ENCODE measurements at regions not wholly inside any gene's neighbourhood (a gene's known extent, or its start where the extent isn't known, plus 50 kb on each side); places are given as distances from the start of the nearest gene placed in this dataset.

GRCh38 chr4:137748616-137749015 lies 216.3 kb upstream of the PCDH18 start (continued):
- no peak for TF ChIP-seq ZNF518A (tag by site-specific recombination; conservative IDR thresholded peaks at IDR 0.05; ENCODE audit: low read depth)
- no peak for TF ChIP-seq ZNF169 (tag by site-specific recombination; IDR thresholded peaks at IDR 0.05)
- no peak for TF ChIP-seq ZNF768 (tag by site-specific recombination; IDR thresholded peaks at IDR 0.05)
- TF ChIP-seq ZNF529 (tag by site-specific recombination; IDR thresholded peaks at IDR 0.05; ENCODE audit: insufficient replicate concordance), result no peak
- no peak for TF ChIP-seq GLIS2 (tag by site-specific recombination; IDR thresholded peaks at IDR 0.05)
- no peak for TF ChIP-seq ZNF561 (tag by site-specific recombination; IDR thresholded peaks at IDR 0.05; ENCODE audit: borderline replicate concordance)
- TF ChIP-seq ZSCAN18 (tag by site-specific recombination; IDR thresholded peaks at IDR 0.05), result no peak
- TF ChIP-seq MYNN (tag by site-specific recombination; IDR thresholded peaks at IDR 0.05; ENCODE audit: borderline replicate concordance), result no peak

- CTCF ChIA-PET, result no interaction called here
- H3K36me3 ChIP-seq (ENCODE audit: control insufficient read depth in 2 of 2, insufficient read depth in 1 of 2, low read length in 2 of 2), result no peaks in the 10 kb centered on the region
- POLR2A ChIA-PET, result no interaction called here
- TF ChIP-seq ZNF398 (tag by site-specific recombination; IDR thresholded peaks at IDR 0.05) (no peak), ZNF529 (tag by site-specific recombination; IDR thresholded peaks at IDR 0.05; ENCODE audit: insufficient replicate concordance) (no peak), ZNF449 (tag by site-specific recombination; IDR thresholded peaks at IDR 0.05) (no peak), ZNF391 (tag by site-specific recombination; IDR thresholded peaks at IDR 0.05; ENCODE audit: borderline replicate concordance, low read depth) (no peak), ZNF571 (tag by site-specific recombination; IDR thresholded peaks at IDR 0.05) (no peak), ZNF416 (tag by site-specific recombination; IDR thresholded peaks at IDR 0.05) (no peak), ZNF670 (tag by site-specific recombination; IDR thresholded peaks at IDR 0.05; ENCODE audit: low read depth) (no peak), OVOL3 (tag by site-specific recombination; IDR thresholded peaks at IDR 0.05) (no peak), ZNF423 (tag by site-specific recombination; IDR thresholded peaks at IDR 0.05) (no peak), ZNF266 (tag by site-specific recombination; IDR thresholded peaks at IDR 0.05; ENCODE audit: low read depth) (no peak), ZBTB7A (tag by site-specific recombination; IDR thresholded peaks at IDR 0.05; ENCODE audit: low read depth) (no peak), ZNF350 (tag by site-specific recombination; IDR thresholded peaks at IDR 0.05) (no peak), ZNF341 (tag by site-specific recombination; IDR thresholded peaks at IDR 0.05; ENCODE audit: low read depth) (no peak), RBAK (tag by site-specific recombination; IDR thresholded peaks at IDR 0.05) (no peak), ZNF629 (tag by site-specific recombination; IDR thresholded peaks at IDR 0.05) (no peak)
- H3K4me1 ChIP-seq (ENCODE audit: control insufficient read depth, insufficient read depth, low read length), result no peaks in the 10 kb centered on the region
- no peak overlapping the region for H3K27ac ChIP-seq (ENCODE audit: extremely low read depth, low read depth, low read length)
- H3K4me3 ChIP-seq (ENCODE audit: low read depth, low read length), result no peak overlapping the region
- H3K9me3 ChIP-seq (ENCODE audit: control insufficient read depth, insufficient read depth, low read depth, low read length), result no peaks in the 10 kb centered on the region
Observed at GRCh38 chr4:137740141-137740540, 207.8 kb upstream of the PCDH18 start.

All from HEK293 (cell line).